A549 (cell line): ENCODE measurements at regions not wholly inside any gene's neighbourhood (a gene's known extent, or its start where the extent isn't known, plus 50 kb on each side); places are given as distances from the start of the nearest gene placed in this dataset.

ENCODE experiments used
- POLR2A ChIP-seq: IDR thresholded peaks from 2 replicates; pipeline ENCODE4 v1.6.1; 2012; ENCODE audit warnings: mild to moderate bottlenecking, low read length
- TF ChIP-seq, protein P1 (sequence below): fragments of 200-600 bp; sonication (generic); IDR thresholded peaks from 2 replicates; pipeline ENCODE4 v1.6.1; 2016; ENCODE audit warnings: antibody characterized with exemption, mild to moderate bottlenecking, moderate library complexity
- TF ChIP-seq, protein P2 (sequence below): fragments of >200 bp; sonication (Bioruptor Twin); formaldehyde crosslinking; IDR thresholded peaks from 3 replicates; pipeline ENCODE4 v1.5.1; 2016

DNA sequence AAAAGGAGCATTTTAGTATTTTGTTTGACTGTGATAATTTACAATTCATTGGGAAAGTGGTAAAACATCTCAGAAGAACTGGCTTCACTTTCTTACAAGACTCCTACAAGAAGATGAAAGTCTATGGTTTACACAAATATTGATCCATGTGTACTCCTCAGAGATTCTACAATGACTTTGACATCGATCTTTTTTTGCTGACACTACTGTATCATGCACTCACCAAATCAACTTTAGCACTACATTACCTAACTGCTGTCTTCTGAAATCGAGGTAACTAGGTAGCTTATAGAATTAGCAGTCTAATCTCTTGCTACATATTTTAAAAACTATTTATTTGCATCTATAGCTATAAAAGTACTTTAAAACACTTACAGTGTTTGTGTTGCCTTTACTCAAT lies 757.6 kb downstream of the TBL1XR1 start:
- TF ChIP-seq, protein P1, sequence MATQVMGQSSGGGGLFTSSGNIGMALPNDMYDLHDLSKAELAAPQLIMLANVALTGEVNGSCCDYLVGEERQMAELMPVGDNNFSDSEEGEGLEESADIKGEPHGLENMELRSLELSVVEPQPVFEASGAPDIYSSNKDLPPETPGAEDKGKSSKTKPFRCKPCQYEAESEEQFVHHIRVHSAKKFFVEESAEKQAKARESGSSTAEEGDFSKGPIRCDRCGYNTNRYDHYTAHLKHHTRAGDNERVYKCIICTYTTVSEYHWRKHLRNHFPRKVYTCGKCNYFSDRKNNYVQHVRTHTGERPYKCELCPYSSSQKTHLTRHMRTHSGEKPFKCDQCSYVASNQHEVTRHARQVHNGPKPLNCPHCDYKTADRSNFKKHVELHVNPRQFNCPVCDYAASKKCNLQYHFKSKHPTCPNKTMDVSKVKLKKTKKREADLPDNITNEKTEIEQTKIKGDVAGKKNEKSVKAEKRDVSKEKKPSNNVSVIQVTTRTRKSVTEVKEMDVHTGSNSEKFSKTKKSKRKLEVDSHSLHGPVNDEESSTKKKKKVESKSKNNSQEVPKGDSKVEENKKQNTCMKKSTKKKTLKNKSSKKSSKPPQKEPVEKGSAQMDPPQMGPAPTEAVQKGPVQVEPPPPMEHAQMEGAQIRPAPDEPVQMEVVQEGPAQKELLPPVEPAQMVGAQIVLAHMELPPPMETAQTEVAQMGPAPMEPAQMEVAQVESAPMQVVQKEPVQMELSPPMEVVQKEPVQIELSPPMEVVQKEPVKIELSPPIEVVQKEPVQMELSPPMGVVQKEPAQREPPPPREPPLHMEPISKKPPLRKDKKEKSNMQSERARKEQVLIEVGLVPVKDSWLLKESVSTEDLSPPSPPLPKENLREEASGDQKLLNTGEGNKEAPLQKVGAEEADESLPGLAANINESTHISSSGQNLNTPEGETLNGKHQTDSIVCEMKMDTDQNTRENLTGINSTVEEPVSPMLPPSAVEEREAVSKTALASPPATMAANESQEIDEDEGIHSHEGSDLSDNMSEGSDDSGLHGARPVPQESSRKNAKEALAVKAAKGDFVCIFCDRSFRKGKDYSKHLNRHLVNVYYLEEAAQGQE, result no peak
- TF ChIP-seq, protein P2, sequence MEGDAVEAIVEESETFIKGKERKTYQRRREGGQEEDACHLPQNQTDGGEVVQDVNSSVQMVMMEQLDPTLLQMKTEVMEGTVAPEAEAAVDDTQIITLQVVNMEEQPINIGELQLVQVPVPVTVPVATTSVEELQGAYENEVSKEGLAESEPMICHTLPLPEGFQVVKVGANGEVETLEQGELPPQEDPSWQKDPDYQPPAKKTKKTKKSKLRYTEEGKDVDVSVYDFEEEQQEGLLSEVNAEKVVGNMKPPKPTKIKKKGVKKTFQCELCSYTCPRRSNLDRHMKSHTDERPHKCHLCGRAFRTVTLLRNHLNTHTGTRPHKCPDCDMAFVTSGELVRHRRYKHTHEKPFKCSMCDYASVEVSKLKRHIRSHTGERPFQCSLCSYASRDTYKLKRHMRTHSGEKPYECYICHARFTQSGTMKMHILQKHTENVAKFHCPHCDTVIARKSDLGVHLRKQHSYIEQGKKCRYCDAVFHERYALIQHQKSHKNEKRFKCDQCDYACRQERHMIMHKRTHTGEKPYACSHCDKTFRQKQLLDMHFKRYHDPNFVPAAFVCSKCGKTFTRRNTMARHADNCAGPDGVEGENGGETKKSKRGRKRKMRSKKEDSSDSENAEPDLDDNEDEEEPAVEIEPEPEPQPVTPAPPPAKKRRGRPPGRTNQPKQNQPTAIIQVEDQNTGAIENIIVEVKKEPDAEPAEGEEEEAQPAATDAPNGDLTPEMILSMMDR, result no peak
- no peak for TF ChIP-seq POLR2A
